Gastroesophageal sphincter (tissue), 3 donors: ENCODE measurements at regions not wholly inside any gene's neighbourhood (a gene's known extent, or its start where the extent isn't known, plus 50 kb on each side); places are given as distances from the start of the nearest gene placed in this dataset.

Experiments
- CTCF ChIP-seq, 4 experiments: fragments of 200-600 bp in 2 of 4; fragments of 450-650 bp in 2 of 4; sonication (generic) in 1 of 4; IDR thresholded peaks; one replicate each; pipeline ENCODE4 v1.5.1; 2017 to 2019; ENCODE audit warnings: antibody characterized with exemption in 4 of 4, mild to moderate bottlenecking in 2 of 4, moderate library complexity in 2 of 4
- EP300 ChIP-seq: sonication (generic); formaldehyde crosslinking; IDR thresholded peaks from one replicate; pipeline ENCODE4 v1.6.1; 2017; ENCODE audit warnings: antibody characterized with exemption, mild to moderate bottlenecking
- POLR2A ChIP-seq, 2 donors: fragments of 450-650 bp; IDR thresholded peaks; one replicate each; pipeline ENCODE4 v1.6.1; 2017; ENCODE audit warnings: antibody characterized with exemption in 2 of 2, mild to moderate bottlenecking in 2 of 2, moderate library complexity in 1 of 2
- POLR2AphosphoS5 ChIP-seq: sonication (generic); formaldehyde crosslinking; IDR thresholded peaks from one replicate; pipeline ENCODE4 v1.6.1; 2017; ENCODE audit warnings: antibody characterized with exemption

- no peak for TF ChIP-seq POLR2A (IDR thresholded peaks at IDR 0.05)
- no peak for TF ChIP-seq CTCF (IDR thresholded peaks at IDR 0.05)
- no peak for TF ChIP-seq EP300
- TF ChIP-seq POLR2AphosphoS5, result no peak
Observed at GRCh38 chr1:10943991-10944730, 68.3 kb upstream of the TARDBP start.
